ENCODE measurements at regions not wholly inside any gene's neighbourhood (a gene's known extent, or its start where the extent isn't known, plus 50 kb on each side); places are given as distances from the start of the nearest gene placed in this dataset.

DNA sequence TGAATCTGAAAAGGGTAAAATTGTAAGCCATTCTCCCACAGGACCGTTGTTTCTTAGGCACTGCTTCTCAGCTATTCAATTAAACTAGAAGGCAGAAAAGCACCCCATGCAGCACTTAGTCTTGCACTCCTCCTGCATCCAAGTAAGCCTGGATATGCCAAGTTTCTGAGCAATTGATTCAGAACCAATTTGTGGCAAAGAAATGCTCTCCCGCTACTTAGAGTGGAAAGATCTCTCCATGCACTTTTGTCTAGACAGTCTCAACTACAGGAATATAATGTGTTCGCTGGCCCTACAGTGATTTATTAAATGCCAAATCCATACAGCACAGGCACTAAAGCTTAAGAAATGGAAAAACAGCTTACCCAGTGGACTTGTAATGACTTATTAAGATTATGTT is 338.5 kb downstream of the HACE1 start:
- Histone ChIP-seq H3K4me2 (ENCODE audit: insufficient read depth, low read length) (no peak overlapping the region), H3K9ac (ENCODE audit: insufficient read depth in 1 of 2, low read depth in 2 of 2, low read length in 2 of 2) (no peak overlapping the region), H3K9me3 (replicated peaks; ENCODE audit: control insufficient read depth, insufficient read depth, low read depth, low read length) (no peaks in the 10 kb centered on the region), H4K20me1 (replicated peaks; ENCODE audit: control insufficient read depth, insufficient read depth, low read length) (no peaks in the 10 kb centered on the region), H3K4me3 (no peak overlapping the region), H3K9me1 (ENCODE audit: control insufficient read depth, insufficient read depth, low read length) (no peaks in the 10 kb centered on the region), H3K27ac (ENCODE audit: extremely low read depth, low read depth, low read length) (no peak overlapping the region), H2AFZ (ENCODE audit: low read depth, low read length) (no peak overlapping the region), H3K36me3 (ENCODE audit: control insufficient read depth, insufficient read depth, low read length) (no peaks in the 10 kb centered on the region), H3K4me1 (replicated peaks in 1 of 2; ENCODE audit: control insufficient read depth in 2 of 2, insufficient read depth in 2 of 2, low read length in 2 of 2) (no peaks in the 10 kb centered on the region), H3K27me3 (ENCODE audit: control insufficient read depth in 2 of 2, insufficient read depth in 2 of 2, low read length in 2 of 2) (no peaks in the 10 kb centered on the region), H3K79me2 (ENCODE audit: control insufficient read depth, insufficient read depth, low read length) (no peaks in the 10 kb centered on the region)
- intact Hi-C loops (cut with micrococcal nuclease): no loop called here
- FAIRE-seq (no peak), ATAC-seq (no peak), DNase-seq (ENCODE audit: extremely low read depth in 1 of 4, low spot score in 3 of 4) (no peak)
- in situ Hi-C loops (cut with MboI): loop anchor here (10.0 kb wide), 1 partner anchor 234 kb away; no protein-coding TSS in a partner anchor
- TF ChIP-seq GATAD2A (IDR thresholded peaks at IDR 0.05) (no peak), ILF3 (IDR thresholded peaks at IDR 0.05; ENCODE audit: borderline replicate concordance) (no peak), EZH2 (IDR thresholded peaks at IDR 0.05; ENCODE audit: borderline replicate concordance, low read depth, low read length) (no peak), ZNF764 (CRISPR knock-in tag; IDR thresholded peaks at IDR 0.05; ENCODE audit: low read depth) (no peak), ARHGAP35 (IDR thresholded peaks at IDR 0.05; ENCODE audit: partially characterized antibody) (no peak), POLR2A (conservative IDR thresholded peaks at IDR 0.05) (no peak), ZNF146 (CRISPR knock-in tag; IDR thresholded peaks at IDR 0.05; ENCODE audit: unreplicated experiment) (no peak), E2F1 (CRISPR knock-in tag; IDR thresholded peaks at IDR 0.05) (no peak), CCNT2 (IDR thresholded peaks at IDR 0.05; ENCODE audit: borderline replicate concordance, extremely low read depth, insufficient read length, low read depth, low read length) (no peak), WHSC1 (IDR thresholded peaks at IDR 0.05; ENCODE audit: low read length) (no peak), CREB5 (CRISPR knock-in tag; IDR thresholded peaks at IDR 0.05) (no peak), DEAF1 (CRISPR knock-in tag; IDR thresholded peaks at IDR 0.05) (no peak), ZNF347 (CRISPR knock-in tag; IDR thresholded peaks at IDR 0.05; ENCODE audit: low read depth) (no peak), ZNF12 (CRISPR knock-in tag; IDR thresholded peaks at IDR 0.05) (no peak), CREB3 (tag; conservative IDR thresholded peaks at IDR 0.05; ENCODE audit: low read depth) (no peak), DDX20 (tag; IDR thresholded peaks at IDR 0.05; ENCODE audit: low read depth) (no peak), CBFB (CRISPR knock-in tag; IDR thresholded peaks at IDR 0.05) (no peak), CGGBP1 (CRISPR knock-in tag; IDR thresholded peaks at IDR 0.05) (no peak)
- WGBS (ENCODE audit: insufficient coverage, low coverage, missing lambda C conversion rate): 4% methylated on average over 3 of the region's 3 CpGs
- ChIA-PET CTCF (ENCODE audit: low intra/inter-chr PET ratio) (no interaction called here), POLR2A (interaction anchor here (0.7 kb wide), 1 partner anchor 14 kb away, joined by 3 read pairs; no protein-coding TSS in a partner anchor)
- BruUV-seq (replicated peaks): no TSS peak
